HG02840 (cell line): ENCODE measurements at regions not wholly inside any gene's neighbourhood (a gene's known extent, or its start where the extent isn't known, plus 50 kb on each side); places are given as distances from the start of the nearest gene placed in this dataset.

Experiments
- ATAC-seq: cut with Tn5 transposase; IDR thresholded peaks from one replicate; pipeline ENCODE4 v1.9.1; 2021; ENCODE audit warnings: mild to moderate bottlenecking, moderate library complexity, moderate number of reproducible peaks; ENCODE audit not compliant: unreplicated experiment, low FRiP score

DNA sequence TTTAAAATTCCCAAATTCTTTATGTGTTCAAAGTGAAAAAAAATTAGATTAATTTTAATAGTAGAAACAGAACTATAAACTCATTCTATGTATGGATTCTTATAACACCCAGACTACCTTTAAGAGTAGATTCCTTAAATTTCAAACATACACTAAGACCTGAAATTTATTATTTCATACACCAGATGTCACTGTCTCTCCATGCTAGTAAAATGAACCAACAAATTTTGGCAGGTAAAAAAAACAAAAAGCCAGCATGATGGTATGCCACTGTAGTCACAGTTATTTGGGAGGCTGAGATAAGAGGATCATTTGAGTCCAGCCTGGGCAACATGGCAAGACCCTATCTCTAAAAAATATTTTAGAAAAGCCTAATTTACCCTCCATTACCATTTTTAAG is 461.3 kb upstream of the NAALADL2 start:
- ATAC-seq, result no peak

DNA sequence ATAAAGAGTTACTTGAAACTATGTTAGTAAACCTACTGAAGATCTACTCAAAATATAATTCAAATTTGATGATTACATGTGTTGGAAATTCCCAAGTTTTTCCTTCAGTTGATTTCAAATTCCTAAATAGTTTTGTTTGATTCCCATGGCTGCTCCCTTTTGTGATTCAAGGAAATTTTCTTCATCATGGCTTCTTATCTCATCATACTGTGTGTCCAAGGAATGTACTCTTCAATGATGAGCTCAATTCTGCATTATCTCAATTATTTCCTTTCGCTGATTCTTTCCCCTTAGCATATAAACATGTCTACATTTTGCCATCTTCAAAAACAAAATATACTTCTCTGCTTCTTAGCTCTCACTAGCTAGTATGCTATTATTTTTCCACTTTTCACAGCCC is 460.4 kb upstream of the NAALADL2 start:
- ATAC-seq, result no peak

DNA sequence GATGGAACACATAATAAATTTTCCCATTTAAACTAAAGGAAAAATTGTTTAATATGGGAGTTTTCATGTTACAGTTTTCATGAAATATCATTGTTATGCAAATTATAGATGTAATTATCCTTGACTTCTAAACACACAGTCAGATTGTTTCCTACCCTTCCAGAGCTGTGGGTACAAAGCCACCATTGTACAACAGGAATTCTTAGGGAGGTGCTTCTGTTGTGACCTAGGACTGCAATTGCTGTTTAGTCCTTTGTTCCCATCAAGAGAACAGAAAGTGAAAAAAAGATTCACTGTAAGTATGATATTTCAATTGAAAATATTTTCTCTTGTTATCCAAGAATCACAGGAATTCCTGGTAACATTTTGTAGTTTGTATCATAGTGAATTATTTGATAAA is 455.3 kb upstream of the NAALADL2 start:
- ATAC-seq, result no peak

DNA sequence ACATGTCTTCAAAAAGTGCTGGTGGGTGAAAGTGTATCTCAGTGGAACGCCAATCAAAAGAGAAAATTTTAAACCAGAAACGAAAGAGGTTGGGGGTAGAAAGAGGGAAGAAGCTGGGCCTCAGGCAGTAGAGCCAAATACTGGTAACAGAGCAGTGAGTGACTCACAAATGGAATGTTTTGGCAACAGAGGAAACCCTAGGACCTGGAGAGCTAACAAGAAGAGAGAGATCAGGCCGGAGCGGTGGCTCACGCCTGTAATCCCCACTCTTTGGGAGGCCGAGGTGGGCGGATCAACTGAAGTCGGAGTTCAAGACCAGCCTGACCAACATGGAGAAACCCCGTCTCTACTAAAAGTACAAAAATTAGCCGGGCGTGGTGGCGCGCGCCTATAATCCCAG is 450.8 kb upstream of the NAALADL2 start:
- ATAC-seq, result no peak

DNA sequence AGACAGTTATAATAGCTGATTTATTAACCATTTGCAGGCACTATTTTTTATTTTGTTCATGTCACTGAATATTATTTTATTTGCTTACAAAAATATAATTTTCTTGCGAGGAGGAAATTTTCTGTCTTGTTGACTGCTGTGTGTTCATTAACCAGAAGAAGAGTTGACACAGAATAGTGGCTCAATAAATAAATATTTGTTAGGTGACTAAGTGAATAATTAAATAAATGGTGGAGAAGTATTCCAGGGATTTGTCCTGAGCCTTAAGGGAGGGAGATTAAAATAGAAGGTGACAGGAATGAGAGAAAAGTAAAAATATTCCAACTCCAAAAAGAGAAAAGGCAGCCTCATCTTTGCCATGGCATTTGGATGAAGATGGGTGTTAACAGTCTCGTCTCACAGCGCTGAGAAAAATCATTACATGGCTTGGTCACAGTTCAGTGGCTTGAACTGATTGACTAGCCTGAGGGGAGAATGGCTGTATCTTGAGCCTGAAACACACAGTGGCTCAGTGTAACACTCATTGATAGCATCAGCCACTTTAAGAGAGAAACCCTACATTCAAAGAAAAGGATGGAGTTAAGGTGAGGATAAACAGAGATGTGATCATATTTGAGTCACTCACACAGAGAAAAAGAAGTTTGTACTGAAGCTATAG is 449.9 kb upstream of the NAALADL2 start:
- ATAC-seq, result no peak

DNA sequence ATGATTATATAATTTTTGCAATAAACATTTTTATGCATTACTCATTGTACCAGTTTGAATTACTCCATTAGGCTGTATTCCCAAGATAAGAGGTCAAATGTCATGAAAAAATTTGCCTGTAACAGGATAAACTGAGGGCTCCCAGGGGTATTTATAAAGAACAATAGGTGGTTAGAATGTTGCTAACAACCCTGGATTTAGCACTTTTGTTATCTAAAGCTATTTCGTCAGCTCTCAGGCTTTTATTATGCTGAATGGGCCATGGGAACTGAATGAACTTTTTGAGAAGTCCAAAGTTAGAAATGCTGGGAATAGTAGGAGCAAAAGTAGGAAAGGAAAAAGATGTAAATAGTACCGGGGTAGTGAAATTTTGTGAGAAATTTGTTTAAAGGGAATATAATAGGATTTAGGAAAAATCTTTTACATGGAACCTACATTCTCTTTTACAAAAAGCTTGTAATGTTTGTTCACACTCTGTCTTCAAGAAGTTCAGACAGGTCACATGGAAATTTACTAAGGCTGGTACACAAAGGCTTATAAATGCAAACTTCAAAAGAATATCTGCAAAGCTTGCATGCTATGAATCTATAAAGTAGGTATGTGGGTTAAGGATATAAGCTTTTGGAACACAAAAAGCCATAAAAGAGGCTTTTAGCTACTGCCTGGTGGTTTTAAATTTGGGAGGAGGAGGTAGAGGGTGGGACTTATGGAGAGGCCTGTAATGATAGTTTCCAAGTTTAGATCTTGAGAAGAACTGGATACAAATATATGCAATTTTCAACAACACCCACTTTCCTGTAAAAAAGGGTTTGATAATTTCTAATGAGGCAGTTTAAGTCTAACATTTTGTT is 445.8 kb upstream of the NAALADL2 start:
- ATAC-seq, result no peak

DNA sequence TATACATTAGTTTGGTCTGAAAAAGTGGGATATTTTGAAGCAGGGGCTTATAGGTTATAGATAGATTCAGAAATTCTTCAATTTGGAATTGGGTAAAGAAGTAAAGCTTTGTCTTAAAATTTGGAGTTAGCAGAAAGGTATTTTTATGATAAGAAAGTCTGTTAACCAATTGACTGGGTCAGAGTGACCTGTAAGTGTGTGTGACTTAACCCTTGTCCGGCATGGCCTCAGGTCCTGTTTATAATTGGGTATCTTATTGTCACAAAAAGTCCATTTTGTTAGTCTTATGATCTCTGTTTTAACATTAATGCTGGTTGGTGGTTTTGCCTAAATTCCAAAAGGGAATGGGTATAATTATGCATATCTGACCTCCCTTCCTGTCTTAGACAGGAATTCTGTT is 444.2 kb upstream of the NAALADL2 start:
- no peak for ATAC-seq

DNA sequence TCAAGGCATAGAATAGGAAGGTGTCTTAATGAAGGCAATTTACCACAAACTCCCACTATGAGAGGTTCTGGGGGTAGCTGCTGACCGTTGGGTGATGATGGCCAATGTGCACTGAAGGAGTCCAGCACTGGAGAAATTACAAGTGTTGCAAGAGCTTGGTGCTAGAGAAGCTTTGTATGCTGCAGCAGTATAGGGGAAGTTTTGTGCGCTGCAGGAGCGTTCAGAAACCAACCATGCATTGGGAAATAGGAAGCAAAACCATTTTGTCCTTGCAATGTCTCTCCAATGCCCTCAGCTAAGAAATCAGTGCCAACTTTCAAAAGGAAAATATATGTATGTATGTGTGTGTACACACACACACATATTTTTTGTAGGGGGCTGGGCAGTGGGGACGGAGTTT is 441.6 kb upstream of the NAALADL2 start:
- no peak for ATAC-seq

DNA sequence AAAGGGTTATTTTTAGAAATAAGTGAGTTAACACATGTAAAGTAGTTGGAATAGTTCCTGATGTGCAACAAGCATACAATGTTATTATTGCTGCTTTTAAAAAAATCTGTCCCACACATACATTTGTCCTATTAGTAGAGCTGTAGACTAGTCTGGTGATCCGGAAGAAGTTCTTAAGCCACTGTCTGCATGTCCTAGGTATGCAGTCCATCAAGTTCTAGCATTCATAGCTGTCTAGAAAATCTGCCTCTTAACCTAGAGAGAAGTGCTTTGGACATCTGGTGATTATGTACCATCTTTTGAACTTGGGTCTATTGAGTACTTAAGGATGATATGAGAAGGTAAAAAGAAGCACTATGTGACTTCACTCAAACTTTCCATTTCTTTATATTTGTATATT is 439.9 kb upstream of the NAALADL2 start:
- ATAC-seq, result no peak

DNA sequence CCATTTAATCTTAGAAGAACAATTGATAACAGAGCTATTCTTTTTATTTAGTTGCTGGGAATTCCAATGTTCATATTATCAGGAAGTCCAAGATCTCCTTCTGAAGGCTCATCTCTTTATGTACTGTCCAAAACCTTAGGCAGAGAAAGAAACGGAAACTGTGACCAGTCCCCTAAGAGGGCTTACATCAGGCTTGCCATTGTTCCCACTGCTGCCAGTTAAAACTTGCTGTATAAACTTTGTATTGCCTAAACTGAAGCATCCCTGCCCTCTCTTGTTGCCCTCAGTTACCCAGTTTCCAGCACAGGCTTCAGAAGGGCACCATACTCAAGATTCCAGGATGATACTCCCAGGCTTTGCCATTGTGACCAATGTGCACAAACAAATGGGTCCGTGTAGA is 435.2 kb upstream of the NAALADL2 start:
- no peak for ATAC-seq

DNA sequence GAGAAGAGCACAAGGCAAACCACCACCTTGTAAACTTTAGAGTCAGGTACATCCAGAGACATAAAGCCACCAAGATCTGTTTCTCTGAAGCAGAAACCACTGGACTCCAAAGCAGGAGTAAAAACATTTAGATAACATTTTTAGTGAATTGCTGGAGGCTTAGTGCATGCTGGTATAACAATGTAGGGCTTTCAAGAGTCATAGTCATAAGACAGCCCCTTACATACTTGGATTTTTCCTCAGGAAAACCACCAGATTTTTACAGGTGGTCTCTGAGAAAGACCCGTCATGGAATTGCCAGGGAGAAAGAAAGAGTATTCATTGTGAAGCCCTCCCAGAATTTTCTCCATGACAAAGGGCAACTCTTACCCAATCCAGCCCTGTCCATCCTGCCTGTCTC is 434.5 kb upstream of the NAALADL2 start:
- ATAC-seq, result no peak

DNA sequence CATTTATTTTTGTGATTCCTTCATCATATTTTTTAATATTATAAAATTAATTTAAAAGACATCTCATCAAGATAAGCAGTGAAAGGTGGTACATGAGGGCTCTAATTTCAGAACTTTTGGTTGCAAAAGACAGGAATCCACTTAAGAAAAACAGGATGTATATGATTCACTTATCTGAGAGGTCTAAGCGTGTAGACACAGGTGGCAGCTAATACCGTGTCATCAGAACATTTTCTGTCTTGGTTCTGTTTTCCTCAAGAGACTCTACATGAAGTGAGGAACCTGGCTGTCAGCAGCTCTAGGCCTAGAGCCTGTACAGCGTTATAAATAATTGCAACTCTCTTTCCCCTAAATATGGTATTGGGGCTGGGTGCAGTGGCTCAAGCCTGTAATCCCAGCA is 433.7 kb upstream of the NAALADL2 start:
- ATAC-seq, result no peak

DNA sequence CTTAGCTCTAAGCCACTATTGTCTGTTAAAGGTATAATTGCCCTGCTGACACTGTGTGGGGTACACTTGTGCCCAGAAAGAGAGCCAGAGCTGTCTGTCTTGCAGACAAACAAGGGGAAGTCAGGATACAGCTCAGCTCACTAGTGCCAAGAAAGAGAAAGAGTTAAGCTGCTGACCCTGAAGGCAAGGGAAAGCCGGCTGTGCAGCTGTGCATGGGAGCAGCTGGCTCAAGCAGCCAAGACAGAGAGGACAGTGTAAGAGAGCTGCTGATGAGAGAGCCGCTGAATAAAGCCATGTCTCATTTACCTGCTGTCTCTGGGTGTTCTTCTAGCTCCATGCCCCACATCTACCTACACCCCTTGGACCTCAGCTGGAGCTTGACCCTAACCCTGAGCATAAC is 428.1 kb upstream of the NAALADL2 start:
- ATAC-seq, result no peak

DNA sequence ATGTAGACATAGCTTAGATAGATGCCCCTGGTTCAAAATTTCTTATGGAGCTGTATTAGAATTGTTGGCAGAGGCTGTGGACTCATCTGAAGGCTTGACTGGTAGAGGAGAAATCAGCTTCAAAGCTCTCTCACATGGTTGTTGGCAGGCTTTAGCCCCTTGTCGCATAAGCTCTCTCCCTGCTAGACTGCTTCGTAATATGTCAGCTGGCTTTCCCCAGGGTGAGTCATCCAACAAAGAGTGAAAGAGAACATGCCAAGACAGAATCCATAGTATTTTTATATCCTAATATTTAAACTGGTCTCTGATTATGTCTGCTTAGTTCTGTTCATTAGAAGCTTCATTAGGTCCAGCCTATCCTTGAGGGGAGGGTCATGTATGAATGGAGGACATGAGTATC is 427.4 kb upstream of the NAALADL2 start:
- no peak for ATAC-seq

DNA sequence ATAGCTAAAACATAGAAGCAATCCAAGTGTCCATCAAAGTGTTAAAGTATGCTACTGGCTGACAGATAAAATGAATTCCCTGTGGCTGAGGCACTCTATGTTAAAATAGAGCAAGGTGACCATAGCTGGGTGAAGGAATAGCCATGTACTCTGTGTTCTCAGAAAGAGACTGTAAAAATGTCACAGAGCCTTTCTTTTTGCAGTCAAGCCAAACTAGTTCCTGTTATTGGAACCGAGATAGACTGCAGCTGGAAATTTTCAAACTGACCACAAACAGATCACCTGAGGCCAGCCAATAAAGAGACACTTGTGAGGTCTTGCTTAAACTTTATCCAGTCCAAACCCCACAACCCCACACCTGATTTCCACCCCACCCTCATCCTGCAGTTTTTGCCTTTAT is 422.8 kb upstream of the NAALADL2 start:
- no peak for ATAC-seq

DNA sequence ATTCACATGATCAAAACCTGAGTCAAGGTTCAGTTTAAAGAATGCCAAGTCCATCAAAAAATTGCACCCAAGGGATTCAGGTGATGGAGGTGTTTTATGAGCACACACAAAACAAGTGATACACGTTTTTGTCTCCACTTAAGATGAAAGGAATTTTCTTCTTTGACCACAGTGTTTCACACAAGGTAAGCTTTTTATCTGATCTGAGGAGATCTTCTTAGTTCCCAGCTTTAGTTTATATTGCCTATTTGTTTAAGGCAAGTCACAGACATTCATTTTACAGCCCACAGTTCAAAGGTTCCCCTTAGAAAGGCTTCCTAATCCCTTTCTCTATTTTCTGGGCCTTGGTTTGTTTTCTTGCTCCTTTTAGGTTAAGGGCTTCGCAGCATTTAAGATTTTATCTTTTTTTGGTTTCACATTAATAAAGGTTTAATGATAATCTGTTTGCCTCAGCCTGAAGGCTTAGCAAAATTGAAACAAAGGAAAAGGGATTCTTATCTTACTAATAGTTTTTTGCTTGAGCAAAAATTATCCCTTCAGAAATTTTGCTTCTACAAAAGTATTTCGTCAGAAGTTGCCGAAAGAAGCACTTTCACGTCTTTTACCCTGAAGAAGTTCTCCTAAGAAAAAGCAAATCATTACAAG is 420.5 kb upstream of the NAALADL2 start:
- no peak for ATAC-seq

DNA sequence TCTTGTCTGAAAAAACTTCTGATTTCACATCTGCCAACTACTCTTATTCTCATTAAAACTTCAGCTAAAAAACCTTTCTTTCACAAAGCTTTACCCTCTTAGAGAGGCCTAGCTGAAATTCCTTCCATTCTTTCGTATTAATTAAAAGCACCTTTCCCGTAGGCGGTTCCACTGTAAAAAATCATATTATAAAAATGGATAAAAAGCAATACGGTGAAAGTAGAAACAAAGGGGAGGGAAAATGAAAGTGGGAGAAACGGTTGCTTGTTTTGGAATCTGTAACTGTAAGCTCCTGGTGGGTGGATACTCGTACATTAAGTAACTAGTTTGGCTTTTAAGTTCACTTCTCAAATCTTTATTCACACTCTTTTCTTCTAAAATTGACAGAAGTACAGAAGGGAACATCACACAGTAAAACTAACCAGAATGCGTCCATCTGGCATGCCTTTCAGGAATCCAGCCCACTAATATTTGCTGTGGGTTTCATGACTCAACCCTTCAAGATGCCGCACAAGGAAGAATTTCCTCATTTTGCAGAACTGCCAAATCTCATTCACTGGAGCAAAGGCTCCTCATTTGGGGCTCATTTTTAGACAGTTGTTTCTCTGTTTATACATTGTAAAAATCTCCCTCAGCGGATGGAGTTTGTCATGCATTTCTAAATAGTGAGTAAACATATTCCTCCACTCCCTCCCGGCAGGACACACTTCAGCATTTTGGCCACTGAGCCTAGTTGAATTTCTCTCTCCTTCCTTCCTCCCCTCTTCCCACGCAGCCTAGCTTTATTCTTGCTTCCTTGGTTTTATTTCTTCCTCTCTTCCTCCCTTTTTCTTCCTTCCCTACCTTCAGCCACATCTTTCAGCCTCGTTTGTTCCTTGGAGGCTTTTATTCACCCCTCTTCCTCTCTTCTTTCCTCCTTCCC is 419.5 kb upstream of the NAALADL2 start:
- ATAC-seq, result no peak

DNA sequence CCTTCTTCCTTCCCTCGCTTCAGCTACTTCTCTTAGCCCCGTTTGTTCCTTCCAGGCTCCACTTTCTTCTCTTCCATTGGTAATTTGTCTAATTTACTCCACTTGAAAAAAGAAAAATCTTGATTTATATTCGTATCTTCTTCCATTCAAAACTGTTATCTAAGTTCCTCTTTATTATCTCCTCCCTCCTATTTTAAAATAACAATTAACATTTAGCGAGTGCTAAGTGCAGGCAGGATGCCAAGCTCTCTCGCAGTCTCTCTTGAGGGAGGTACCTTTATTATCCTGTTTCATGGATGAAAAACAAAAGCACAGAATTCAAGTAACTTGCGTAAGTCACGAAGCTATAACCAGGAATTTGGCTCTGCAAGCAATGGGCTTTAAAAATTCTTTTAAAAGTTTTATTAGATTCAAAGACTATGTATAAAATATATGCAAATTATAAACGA is 418.9 kb upstream of the NAALADL2 start:
- no peak for ATAC-seq

DNA sequence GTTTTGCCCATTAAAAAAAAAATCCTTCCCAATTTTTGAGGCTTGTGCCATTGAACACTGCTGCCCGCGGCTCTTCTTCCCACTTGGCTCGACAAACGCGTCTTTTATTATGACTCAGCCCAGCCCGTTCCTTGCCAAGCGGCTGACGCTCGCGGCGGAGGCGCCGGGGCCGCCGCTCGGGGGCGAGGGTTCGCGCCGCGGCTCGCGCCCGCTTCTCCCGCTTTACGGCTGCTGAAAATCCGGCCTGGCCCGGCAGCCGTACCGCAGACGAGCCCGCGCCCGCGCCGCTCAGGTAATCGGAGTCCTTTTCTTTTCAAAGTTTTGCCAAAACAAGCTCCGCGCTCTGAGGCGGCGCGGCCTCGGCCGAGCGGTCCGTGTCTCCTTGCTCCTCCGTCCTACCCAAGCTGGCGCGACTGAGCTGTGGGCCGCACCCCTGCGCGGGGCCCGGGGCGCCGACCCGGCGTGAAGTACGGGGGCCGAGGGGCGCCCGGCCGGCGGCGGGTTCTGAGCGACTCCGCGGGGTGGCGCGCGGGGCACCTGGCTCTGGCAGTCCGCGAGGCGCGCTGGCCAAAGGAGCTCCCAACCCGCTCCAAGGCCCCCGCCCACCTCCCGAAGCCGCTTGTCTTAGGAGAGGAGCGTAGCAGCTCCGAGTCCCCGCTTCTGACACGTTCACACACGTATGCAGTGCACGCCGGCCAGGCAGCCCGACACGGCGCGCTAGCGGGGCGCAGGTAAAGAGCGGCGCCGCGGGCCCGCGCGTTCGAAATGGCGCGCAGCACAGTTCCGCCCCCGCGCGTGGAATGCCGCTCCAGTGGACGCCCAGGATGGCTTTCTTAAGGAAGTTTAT is 418.2 kb upstream of the NAALADL2 start:
- ATAC-seq, result peak; percentile 68
